GM12875 (cell line): ENCODE measurements at regions not wholly inside any gene's neighbourhood (a gene's known extent, or its start where the extent isn't known, plus 50 kb on each side); places are given as distances from the start of the nearest gene placed in this dataset.

Experiments
- H3K4me3 ChIP-seq: one replicate; pipeline ENCODE4 v1.5.1; 2011; ENCODE audit warnings: low read depth, low read length, control low read depth
- CTCF ChIP-seq: IDR thresholded peaks from 2 replicates; pipeline ENCODE4 v1.5.1; 2011; ENCODE audit warnings: low read depth, mild to moderate bottlenecking, control low read depth, inconsistent platforms, low read length, moderate library complexity, borderline replicate concordance; ENCODE audit not compliant: insufficient read depth

DNA sequence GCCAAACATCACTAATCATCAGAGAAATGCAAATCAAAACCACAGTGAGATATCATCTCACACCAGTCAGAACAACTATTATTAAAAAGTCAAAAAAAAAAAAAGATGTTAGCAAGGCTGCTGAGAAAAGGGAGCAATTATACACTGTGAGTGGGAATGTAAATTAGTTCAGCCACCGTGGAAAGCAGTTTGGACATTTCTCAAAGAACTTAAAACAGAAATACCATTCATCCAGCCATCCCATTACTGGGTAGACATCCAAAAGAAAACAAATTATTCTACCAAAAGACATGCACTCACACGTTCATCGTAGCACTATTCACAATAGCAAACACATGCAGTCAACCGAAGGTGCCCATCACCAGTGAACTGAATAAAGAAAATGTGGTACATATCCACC lies 213.9 kb downstream of the TTLL2 start:
- no peak for TF ChIP-seq CTCF
- no peak overlapping the region for H3K4me3 ChIP-seq

- no peak for TF ChIP-seq CTCF
- no peak overlapping the region for H3K4me3 ChIP-seq
Measured at GRCh38 chr6:167540796-167541195, 215.9 kb downstream of the TTLL2 start.

DNA sequence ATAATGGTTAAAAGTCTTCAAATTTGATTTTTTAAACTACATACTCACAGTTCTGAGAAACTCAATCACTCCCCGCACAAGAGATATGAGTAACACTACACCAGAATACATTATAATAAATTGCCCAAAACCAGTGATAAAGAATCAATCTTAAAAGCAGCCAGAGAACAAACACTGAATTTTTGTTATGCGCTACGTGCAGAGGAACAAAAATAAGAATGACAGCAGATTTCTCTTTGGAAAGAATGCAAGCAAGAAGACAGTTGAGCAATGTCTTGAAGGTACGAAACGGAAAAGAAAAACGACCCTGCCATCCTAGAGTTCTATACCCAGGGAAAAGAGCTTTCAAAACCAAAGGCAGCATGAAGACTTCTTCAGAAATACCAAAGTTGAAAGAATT lies 216.7 kb downstream of the TTLL2 start:
- TF ChIP-seq CTCF, result no peak
- H3K4me3 ChIP-seq, result no peak overlapping the region

DNA sequence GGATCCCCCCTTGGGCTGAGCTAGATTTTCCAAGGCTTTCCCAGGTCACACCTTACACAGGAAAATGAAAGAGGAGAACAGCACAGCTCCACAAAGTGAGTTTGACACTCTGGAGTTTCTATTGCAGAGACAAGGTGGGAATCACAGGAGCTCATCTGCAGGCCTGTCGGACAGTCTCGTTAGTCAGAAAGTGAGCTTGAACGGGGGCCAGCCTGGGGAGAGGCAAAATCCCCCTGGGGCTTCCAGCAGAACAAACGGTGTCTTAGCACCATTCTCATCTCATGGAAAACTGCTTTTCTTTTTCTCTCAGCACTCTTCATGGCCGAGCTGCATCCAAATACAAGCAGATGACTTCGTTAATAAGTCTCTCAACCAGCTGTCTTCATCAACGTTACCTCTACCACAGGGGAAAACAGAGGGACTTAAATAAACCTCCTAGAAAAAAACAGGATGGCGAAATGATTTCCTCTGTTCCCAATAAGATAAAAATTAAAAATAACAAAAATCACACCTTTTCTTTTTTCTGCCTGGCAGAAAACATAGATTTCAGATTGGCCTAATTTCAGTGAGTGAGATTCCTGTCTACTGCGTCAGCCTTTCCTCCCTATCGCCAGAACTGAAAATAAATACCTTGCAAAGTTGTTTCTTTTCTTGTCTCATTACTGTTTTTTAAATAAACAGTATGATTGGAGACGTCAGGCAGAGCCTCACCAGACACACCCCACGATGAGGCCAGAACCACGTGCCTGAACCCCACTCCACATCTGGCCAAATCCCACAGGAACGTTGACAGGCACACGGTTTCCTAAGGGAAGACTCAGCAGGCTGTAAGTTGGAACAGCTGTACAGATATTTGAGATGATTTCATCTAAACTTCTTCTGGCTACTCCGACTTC lies 219.0 kb downstream of the TTLL2 start:
- no peak for TF ChIP-seq CTCF

DNA sequence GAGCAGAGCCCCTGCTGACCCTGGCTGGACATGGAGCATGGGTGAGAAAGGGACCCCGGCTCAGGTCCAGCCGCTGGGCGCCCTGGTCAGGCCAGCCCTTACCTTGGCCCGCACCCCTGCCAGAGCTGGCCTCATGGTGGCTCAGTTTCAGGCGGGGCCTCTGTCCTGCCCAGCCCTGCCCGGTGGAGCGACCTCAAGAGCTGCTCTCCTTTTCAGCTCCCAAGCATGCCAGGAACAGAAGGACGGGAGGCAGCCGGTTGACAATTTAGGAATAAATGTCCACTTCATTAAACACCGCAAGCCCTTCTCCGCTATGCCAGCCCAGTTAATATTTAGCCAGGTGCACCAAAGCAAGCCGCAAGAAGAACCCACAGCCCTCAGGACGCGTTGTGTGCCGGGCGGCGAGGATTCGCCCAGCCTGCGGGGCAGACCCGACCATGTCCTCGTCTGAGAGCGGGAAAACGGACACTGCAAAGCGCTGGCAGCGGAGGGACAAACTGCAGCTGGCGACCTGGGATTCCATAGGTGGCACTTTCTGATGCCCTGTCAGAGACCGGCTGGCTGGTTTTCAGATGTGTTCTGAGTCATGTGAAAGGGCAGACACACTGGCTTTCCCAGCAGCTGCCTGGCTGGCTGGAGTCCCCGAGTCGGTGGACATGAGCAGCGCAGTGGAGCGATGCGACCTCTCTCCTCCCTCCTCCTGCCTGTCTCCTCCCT lies 221.9 kb downstream of the TTLL2 start:
- TF ChIP-seq CTCF, result no peak
- no peak overlapping the region for H3K4me3 ChIP-seq

More for the DNA sequence above, 219.0 kb downstream of the TTLL2 start:
- no peak overlapping the region for H3K4me3 ChIP-seq

- no peak for TF ChIP-seq CTCF
- no peak overlapping the region for H3K4me3 ChIP-seq
Measured at GRCh38 chr6:167547328-167547692, 222.4 kb downstream of the TTLL2 start.
